NB4 (cell line): ENCODE measurements at regions not wholly inside any gene's neighbourhood (a gene's known extent, or its start where the extent isn't known, plus 50 kb on each side); places are given as distances from the start of the nearest gene placed in this dataset.

Experiments used
- DNase-seq: peaks from one replicate; pipeline ENCODE4 v3.0.0; 2010; ENCODE audit warnings: low read depth
- H3K4me3 ChIP-seq: one replicate; pipeline ENCODE4 v1.5.1; 2011; ENCODE audit warnings: mild to moderate bottlenecking, low read depth, low read length, moderate library complexity
- MAX ChIP-seq: IDR thresholded peaks from 2 replicates; pipeline ENCODE4 v1.6.1; 2011; ENCODE audit warnings: low read depth, low read length
- MYC ChIP-seq: IDR thresholded peaks from 2 replicates; pipeline ENCODE4 v1.6.1; 2011; ENCODE audit warnings: low read depth, low read length
- POLR2A ChIP-seq: IDR thresholded peaks from 2 replicates; pipeline ENCODE4 v1.6.1; 2011; ENCODE audit warnings: mild to moderate bottlenecking; ENCODE audit not compliant: insufficient read length; ENCODE audit errors: extremely low read depth
- TF ChIP-seq, protein P1 (sequence below): IDR thresholded peaks from one replicate; pipeline ENCODE4 v1.5.1; 2012; ENCODE audit warnings: low read depth, low read length

DNA sequence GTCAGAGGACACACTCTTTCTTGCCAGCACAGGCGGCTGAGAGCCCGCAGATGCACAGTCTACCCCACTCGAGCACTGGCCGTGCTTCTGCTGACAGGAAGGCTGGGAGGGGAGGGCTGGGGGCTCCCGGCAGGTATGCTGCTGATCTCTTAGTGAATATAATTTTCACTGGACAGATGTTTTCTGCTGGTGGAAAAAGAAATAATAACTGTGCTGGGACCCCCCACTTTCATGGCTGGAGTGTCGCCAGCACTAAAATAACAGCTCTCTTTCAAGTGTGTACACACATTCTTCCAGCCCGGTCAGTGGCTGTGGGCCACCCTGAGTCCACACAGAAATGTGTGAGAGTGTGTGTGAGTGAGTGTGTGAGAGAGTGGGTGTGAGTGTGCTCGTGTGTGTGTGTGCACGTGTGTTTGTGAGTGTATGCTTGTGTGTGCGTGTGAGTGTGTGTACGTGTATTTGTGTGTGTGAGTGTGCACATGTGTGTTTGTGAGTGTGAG, 167.7 kb upstream of the USP24 start:
- no peak for DNase-seq
- no peak overlapping the region for H3K4me3 ChIP-seq
- TF ChIP-seq MYC (no peak), POLR2A (no peak), MAX (no peak)
- TF ChIP-seq, protein P1, sequence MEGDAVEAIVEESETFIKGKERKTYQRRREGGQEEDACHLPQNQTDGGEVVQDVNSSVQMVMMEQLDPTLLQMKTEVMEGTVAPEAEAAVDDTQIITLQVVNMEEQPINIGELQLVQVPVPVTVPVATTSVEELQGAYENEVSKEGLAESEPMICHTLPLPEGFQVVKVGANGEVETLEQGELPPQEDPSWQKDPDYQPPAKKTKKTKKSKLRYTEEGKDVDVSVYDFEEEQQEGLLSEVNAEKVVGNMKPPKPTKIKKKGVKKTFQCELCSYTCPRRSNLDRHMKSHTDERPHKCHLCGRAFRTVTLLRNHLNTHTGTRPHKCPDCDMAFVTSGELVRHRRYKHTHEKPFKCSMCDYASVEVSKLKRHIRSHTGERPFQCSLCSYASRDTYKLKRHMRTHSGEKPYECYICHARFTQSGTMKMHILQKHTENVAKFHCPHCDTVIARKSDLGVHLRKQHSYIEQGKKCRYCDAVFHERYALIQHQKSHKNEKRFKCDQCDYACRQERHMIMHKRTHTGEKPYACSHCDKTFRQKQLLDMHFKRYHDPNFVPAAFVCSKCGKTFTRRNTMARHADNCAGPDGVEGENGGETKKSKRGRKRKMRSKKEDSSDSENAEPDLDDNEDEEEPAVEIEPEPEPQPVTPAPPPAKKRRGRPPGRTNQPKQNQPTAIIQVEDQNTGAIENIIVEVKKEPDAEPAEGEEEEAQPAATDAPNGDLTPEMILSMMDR: no peak

DNA sequence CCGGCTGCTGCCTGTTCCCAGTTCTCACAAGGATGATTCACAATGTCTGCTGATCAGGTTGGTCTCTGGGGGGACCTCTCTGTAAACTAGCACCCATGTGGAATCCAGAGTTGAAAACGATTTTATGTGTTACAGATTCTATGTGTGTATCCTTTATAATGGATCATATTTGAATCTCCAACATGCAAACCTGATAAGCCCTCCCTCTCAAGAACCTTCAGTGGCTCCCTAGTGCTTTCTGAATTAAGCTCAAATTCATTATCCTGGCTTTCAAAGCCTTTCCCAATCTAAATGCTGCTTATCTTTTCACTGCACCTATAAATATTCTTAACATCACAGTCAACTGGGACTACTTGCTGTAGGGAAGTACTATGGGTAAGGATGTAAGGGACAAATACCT, 166.8 kb upstream of the USP24 start:
- no peak overlapping the region for H3K4me3 ChIP-seq
- TF ChIP-seq POLR2A (no peak), MAX (no peak), MYC (no peak)
- TF ChIP-seq, protein P1: no peak
- no peak for DNase-seq

GRCh38 chr1:55381491-55381890, 166.3 kb upstream of the USP24 start:
- no peak for DNase-seq
- TF ChIP-seq, protein P1: no peak
- TF ChIP-seq MYC (no peak), POLR2A (no peak), MAX (no peak)
- no peak overlapping the region for H3K4me3 ChIP-seq

GRCh38 chr1:55380355-55380970, 165.3 kb upstream of the USP24 start:
- TF ChIP-seq, protein P1: no peak
- TF ChIP-seq MYC (no peak), MAX (no peak), POLR2A (no peak)
- DNase-seq: no peak
- H3K4me3 ChIP-seq: no peak overlapping the region

DNA sequence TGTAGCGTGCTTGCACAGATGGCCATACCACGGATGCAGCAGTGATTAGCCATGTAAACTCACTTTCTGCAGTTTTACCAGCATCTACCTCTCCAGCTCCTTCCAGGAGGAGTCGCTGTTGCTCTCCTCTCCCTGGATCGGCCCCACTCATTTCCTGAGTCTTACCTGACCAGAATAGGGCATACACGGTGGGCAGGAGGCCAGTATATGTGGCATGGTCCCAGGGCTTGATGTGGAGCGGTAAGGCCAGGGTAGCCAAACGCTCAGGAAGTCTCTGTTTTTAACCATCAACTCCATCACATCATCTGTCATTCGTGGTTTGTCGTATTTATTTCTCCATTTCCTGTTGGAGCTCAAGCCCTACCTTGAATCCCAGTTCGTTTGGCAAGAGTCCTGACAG, 163.4 kb upstream of the USP24 start:
- TF ChIP-seq MAX: no peak
- TF ChIP-seq, protein P1: peak; percentile 69
- no peak overlapping the region for H3K4me3 ChIP-seq
- peak; percentile 22 for DNase-seq

GRCh38 chr1:55376897-55377296, 161.7 kb upstream of the USP24 start:
- H3K4me3 ChIP-seq: no peak overlapping the region
- TF ChIP-seq, protein P1: no peak
- no peak for TF ChIP-seq MYC
- TF ChIP-seq MAX: no peak
- no peak for TF ChIP-seq POLR2A
- DNase-seq: no peak
